B cell (primary cell): ENCODE measurements at regions not wholly inside any gene's neighbourhood (a gene's known extent, or its start where the extent isn't known, plus 50 kb on each side); places are given as distances from the start of the nearest gene placed in this dataset.

Experiments
- ATAC-seq: fragments of 200-7000 bp; cut with Tn5 transposase; one replicate; pipeline ENCODE4 v1.10.0; 2021; ENCODE audit warnings: low read depth, mild to moderate bottlenecking, moderate number of reproducible peaks, moderate library complexity
- CTCF ChIA-PET: fragments of 350-600 bp; sonication (Branson Sonifier 250); formaldehyde crosslinking; loops from one replicate; lab custom pipeline; 2021; ENCODE audit warnings: antibody characterized with exemption, inconsistent platforms; lab: Charles Lee
- POLR2A ChIA-PET: fragments of 350-600 bp; sonication (Branson Sonifier 250); formaldehyde crosslinking; loops from one replicate; lab custom pipeline; 2021; ENCODE audit warnings: antibody characterized with exemption; lab: Charles Lee
- DNase-seq: peaks from one replicate; pipeline ENCODE4 v3.0.0; 2013
- H2AFZ ChIP-seq: 2 replicates; pipeline ENCODE4 v1.6.1; 2012; ENCODE audit warnings: mild to moderate bottlenecking, low read depth, low read length; ENCODE audit not compliant: insufficient read depth, poor library complexity, severe bottlenecking
- H3K27ac ChIP-seq, 2 donors: 1 replicate in 1 of 2; 2 replicates in 1 of 2; pipeline ENCODE4 v1.5.1; 2012 to 2013; ENCODE audit warnings: low read length in 2 of 2, mild to moderate bottlenecking in 2 of 2, moderate library complexity in 1 of 2
- H3K27me3 ChIP-seq, 4 experiments: fragments of 200-600 bp in 1 of 4; sonication (generic) in 1 of 4; replicated peaks in 1 of 4; 1 replicate in 2 of 4; 2 replicates in 2 of 4; pipeline versions ENCODE4 v1.6.1 to v1.7.0; 2013 to 2016; ENCODE audit warnings: low read length in 3 of 4, mild to moderate bottlenecking in 2 of 4, mixed read lengths in 1 of 4, moderate library complexity in 1 of 4; ENCODE audit not compliant: insufficient read depth in 4 of 4, control insufficient read depth in 3 of 4; ENCODE audit errors: control extremely low read depth in 1 of 4
- H3K36me3 ChIP-seq, 2 experiments: replicated peaks in 1 of 2; 1 replicate in 1 of 2; 2 replicates in 1 of 2; pipeline versions ENCODE4 v1.6.1 to v1.7.1; 2013; ENCODE audit warnings: low read length in 1 of 2; ENCODE audit not compliant: insufficient read depth in 2 of 2, control insufficient read depth in 1 of 2; ENCODE audit errors: control extremely low read depth in 1 of 2, extremely low read depth in 1 of 2
- H3K4me1 ChIP-seq, 2 donors: fragments of 200-600 bp in 1 of 2; sonication (generic) in 1 of 2; 1 replicate in 1 of 2; 2 replicates in 1 of 2; pipeline versions ENCODE4 v1.5.1 to v1.6.1; 2013 to 2017; ENCODE audit warnings: low read length in 2 of 2; ENCODE audit not compliant: control insufficient read depth in 2 of 2, insufficient read depth in 2 of 2
- H3K4me2 ChIP-seq: replicated peaks from 2 replicates; pipeline ENCODE3; 2012; ENCODE audit warnings: mild to moderate bottlenecking, low read depth, low read length; ENCODE audit not compliant: poor library complexity, severe bottlenecking
- H3K4me3 ChIP-seq, 5 experiments: fragments of 200-600 bp in 1 of 5; sonication (generic) in 1 of 5; 1 replicate in 3 of 5; 2 replicates in 2 of 5; pipeline versions ENCODE4 v1.5.1 to v1.7.0; 2011 to 2016; ENCODE audit warnings: low read length in 4 of 5, mild to moderate bottlenecking in 4 of 5, low read depth in 2 of 5, control low read depth in 1 of 5, moderate library complexity in 1 of 5; ENCODE audit not compliant: insufficient read depth in 1 of 5; ENCODE audit errors: control extremely low read depth in 1 of 5, extremely low read depth in 1 of 5
- H3K79me2 ChIP-seq: fragments of 200-600 bp; sonication (generic); one replicate; pipeline ENCODE4 v1.6.0; 2016; ENCODE audit warnings: low read length; ENCODE audit not compliant: control insufficient read depth, insufficient read depth
- H3K9ac ChIP-seq: fragments of 200-600 bp; sonication (generic); 2 replicates; pipeline ENCODE4 v1.6.1; 2017; ENCODE audit warnings: mild to moderate bottlenecking, low read length, moderate library complexity
- H3K9me3 ChIP-seq, 3 donors: one replicate each; pipeline versions ENCODE4 v1.6.1 to v1.7.1; 2013; ENCODE audit warnings: low read length in 2 of 3; ENCODE audit not compliant: control insufficient read depth in 2 of 3, insufficient read depth in 1 of 3; ENCODE audit errors: control extremely low read depth in 1 of 3
- H4K20me1 ChIP-seq: 2 replicates; pipeline ENCODE4 v1.6.0; 2012; ENCODE audit warnings: mild to moderate bottlenecking, low read length; ENCODE audit not compliant: insufficient read depth, control insufficient read depth, poor library complexity, severe bottlenecking
- H3K27ac Mint-ChIP-seq: one replicate; pipeline ENCODE4 v1.8.0; 2021; ENCODE audit warnings: mixed read lengths
- H3K27me3 Mint-ChIP-seq: one replicate; pipeline ENCODE4 v1.8.0; 2021; ENCODE audit warnings: mixed read lengths
- H3K4me1 Mint-ChIP-seq: one replicate; pipeline ENCODE4 v1.8.0; 2021; ENCODE audit warnings: mixed read lengths
- H3K4me3 Mint-ChIP-seq: one replicate; pipeline ENCODE4 v1.8.0; 2021; ENCODE audit warnings: mixed read lengths
- H3K9me3 Mint-ChIP-seq: one replicate; pipeline ENCODE4 v1.8.0; 2022; ENCODE audit warnings: mixed read lengths; ENCODE audit not compliant: insufficient read depth
- EZH2 ChIP-seq: IDR thresholded peaks from 2 replicates; pipeline ENCODE4 v1.6.1; 2012; ENCODE audit warnings: borderline replicate concordance, low read depth, mild to moderate bottlenecking, moderate library complexity, low read length; ENCODE audit not compliant: insufficient read depth, poor library complexity, severe bottlenecking
- WGBS: methylation state at CpG from one replicate; pipeline ENCODE4 v1.1.5; 2013; ENCODE audit warnings: missing lambda C conversion rate; ENCODE audit not compliant: insufficient coverage; 5-methylcytosine and 5-hydroxymethylcytosine counted together
- intact Hi-C: fragments of 100-400 bp; cut with micrococcal nuclease; formaldehyde crosslinking; loops from one replicate; pipeline ENCODE4 v1.10.0; 2022
- TF ChIP-seq, protein P1 (sequence below): fragments of 200-600 bp; IDR thresholded peaks from one replicate; pipeline ENCODE4 v1.8.0; 2022; ENCODE audit warnings: antibody characterized with exemption, mild to moderate bottlenecking

GRCh38 chr2:219983836-219984235 lies 356.4 kb downstream of the SLC4A3 start:
- Mint-ChIP-seq H3K4me1 (no peaks in the 10 kb centered on the region), H3K4me3 (no peak overlapping the region), H3K27ac (no peak overlapping the region), H3K27me3 (no peaks in the 10 kb centered on the region), H3K9me3 (no peaks in the 10 kb centered on the region)
- Histone ChIP-seq H2AFZ (no peak overlapping the region), H3K27ac (no peak overlapping the region), H3K9me3 (no peaks in the 10 kb centered on the region), H3K4me3 (no peak overlapping the region), H3K27me3 (no peaks in the 10 kb centered on the region), H3K4me2 (no peak overlapping the region), H3K36me3 (no peaks in the 10 kb centered on the region), H3K9ac (no peak overlapping the region), H3K4me1 (no peaks in the 10 kb centered on the region), H4K20me1 (no peaks in the 10 kb centered on the region), H3K79me2 (no peaks in the 10 kb centered on the region)
- ChIA-PET POLR2A (no interaction called here), CTCF (no interaction called here)
- DNase-seq (no peak), ATAC-seq (no peak)
- no peak for TF ChIP-seq EZH2
- TF ChIP-seq, protein P1, sequence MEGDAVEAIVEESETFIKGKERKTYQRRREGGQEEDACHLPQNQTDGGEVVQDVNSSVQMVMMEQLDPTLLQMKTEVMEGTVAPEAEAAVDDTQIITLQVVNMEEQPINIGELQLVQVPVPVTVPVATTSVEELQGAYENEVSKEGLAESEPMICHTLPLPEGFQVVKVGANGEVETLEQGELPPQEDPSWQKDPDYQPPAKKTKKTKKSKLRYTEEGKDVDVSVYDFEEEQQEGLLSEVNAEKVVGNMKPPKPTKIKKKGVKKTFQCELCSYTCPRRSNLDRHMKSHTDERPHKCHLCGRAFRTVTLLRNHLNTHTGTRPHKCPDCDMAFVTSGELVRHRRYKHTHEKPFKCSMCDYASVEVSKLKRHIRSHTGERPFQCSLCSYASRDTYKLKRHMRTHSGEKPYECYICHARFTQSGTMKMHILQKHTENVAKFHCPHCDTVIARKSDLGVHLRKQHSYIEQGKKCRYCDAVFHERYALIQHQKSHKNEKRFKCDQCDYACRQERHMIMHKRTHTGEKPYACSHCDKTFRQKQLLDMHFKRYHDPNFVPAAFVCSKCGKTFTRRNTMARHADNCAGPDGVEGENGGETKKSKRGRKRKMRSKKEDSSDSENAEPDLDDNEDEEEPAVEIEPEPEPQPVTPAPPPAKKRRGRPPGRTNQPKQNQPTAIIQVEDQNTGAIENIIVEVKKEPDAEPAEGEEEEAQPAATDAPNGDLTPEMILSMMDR = no peak
- intact Hi-C loops = no loop called here

DNA sequence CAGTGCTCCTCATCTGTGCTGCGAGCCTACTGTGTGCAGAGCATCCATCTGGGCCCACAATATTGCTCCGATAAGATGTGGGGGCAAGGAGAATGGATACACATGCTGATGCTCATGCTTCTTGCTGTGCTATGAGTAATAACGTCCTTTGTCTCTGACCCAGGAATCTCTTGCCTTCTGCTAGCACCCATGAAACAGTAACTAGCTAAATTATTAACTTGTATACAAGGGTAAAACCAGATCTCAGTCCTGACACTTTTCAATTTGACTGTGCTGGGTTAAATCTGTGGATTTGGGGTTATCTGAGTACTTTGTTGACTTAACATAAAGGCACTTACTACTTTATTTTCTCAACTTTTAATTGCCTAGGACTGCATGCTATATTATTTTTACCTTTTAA lies 357.6 kb downstream of the SLC4A3 start:
- H3K4me3 Mint-ChIP-seq = no peak overlapping the region
- H3K27me3 ChIP-seq = no peaks in the 10 kb centered on the region
- ATAC-seq = no peak
- H3K27ac ChIP-seq = no peak overlapping the region
- no peaks in the 10 kb centered on the region for H3K4me1 Mint-ChIP-seq
- H3K9me3 ChIP-seq = no peaks in the 10 kb centered on the region
- POLR2A ChIA-PET = no interaction called here
- no peaks in the 10 kb centered on the region for H3K27me3 Mint-ChIP-seq
- H3K27ac Mint-ChIP-seq = no peak overlapping the region
- H2AFZ ChIP-seq = no peak overlapping the region
- no peaks in the 10 kb centered on the region for H3K36me3 ChIP-seq
- H3K4me3 ChIP-seq = no peak overlapping the region
- no peak overlapping the region for H3K9ac ChIP-seq
- H3K4me2 ChIP-seq = no peak overlapping the region
- intact Hi-C loops = no loop called here
- TF ChIP-seq EZH2 = no peak
- TF ChIP-seq, protein P1 = no peak
- no peaks in the 10 kb centered on the region for H4K20me1 ChIP-seq
- H3K9me3 Mint-ChIP-seq = no peaks in the 10 kb centered on the region
- 100% methylated on average over 1 of the region's 3 CpGs for WGBS
- CTCF ChIA-PET = no interaction called here
- DNase-seq = no peak
- no peaks in the 10 kb centered on the region for H3K79me2 ChIP-seq
- H3K4me1 ChIP-seq = no peaks in the 10 kb centered on the region
